ENCODE measurements at regions not wholly inside any gene's neighbourhood (a gene's known extent, or its start where the extent isn't known, plus 50 kb on each side); places are given as distances from the start of the nearest gene placed in this dataset.

DNA sequence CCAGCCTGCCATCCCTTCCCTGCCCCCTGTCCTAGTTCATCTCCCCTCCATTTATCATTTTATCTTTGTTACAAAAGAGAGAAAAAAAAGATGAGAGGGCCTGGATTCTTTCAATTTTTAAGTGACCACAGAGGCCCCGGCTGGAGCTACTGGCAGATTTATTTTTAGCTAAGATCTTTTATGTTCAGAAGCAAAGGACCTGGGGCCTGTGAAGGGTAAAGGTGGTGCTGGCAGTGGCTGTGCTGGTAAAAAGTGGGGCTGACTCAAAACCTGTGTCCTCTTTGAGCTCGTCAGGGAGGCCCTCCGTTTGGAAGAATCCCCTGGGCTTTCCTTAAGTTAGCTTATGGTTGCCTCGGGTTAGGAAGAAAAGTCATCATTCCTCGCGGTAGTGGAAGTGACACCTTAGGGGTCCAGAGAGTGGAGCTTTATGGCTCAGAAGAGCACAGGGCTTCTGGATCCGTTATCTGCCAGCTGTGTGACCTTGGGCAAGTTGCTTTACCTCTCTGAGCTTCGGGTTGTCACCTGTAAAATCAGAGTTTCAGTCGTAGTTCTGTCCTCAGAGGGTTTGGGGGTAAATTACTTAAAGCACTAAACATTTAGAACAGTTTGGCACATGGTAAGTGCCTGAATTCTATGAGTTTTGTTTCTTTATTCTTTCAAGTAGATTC is 923.8 kb upstream of the EEF2KMT start:
- DNase-seq = no peak

- DNase-seq = no peak
These were observed 922.8 kb upstream of the EEF2KMT start for GRCh38 chr16:6020162-6020985.

GRCh38 chr16:6019490-6019991 is 921.9 kb upstream of the EEF2KMT start:
- no peak for DNase-seq

- DNase-seq = no peak
These were observed 921.4 kb upstream of the EEF2KMT start for GRCh38 chr16:6018848-6019489.

DNA sequence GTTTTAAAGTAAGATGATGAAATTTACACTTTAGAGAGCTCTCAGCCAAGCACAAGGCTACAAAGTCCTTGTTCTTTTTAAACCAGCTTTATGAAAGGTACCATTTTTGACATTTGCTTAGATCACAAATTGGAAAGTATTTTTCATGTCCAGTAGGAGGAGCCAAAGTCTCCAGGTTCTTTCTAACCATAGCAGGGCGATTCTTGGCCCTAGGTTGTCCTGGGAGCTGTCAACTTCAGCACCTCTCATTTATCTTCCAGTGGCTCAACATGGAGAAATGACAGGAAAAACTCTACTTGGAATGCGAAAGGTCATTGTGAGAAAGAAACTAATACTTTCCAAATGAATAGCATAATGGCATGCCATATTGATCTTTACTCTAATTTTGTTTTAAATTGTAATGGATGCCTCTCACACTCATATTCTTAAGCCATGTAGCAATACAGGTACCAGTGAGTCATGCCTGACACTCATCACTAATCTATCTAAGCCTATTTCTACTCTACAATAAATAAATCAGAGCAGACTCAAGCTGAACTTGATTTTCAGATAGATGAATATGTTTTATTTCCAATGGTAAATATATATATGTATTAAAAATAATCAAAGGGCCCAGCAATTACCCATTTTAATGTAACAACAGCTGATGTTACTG is 919.1 kb upstream of the EEF2KMT start:
- DNase-seq = no peak

DNA sequence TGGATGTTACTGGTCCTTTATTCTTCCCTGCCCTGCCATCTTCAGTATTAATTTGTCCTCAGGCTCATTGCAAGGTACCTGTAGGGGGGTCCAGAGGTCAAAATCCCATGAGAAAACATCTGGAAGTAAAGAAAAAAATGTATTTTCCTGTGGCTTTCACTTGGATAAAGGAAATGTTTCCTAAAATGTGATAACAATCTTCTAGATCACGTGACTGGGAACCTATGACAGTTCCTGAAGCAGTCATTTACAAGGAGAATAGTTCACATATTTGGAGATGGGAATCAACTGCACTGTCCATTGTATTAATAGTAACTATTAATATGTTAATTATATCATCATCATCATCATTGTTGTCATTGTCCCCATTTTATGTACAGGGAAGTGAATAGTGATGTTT is 915.1 kb upstream of the EEF2KMT start:
- DNase-seq = no peak

DNA sequence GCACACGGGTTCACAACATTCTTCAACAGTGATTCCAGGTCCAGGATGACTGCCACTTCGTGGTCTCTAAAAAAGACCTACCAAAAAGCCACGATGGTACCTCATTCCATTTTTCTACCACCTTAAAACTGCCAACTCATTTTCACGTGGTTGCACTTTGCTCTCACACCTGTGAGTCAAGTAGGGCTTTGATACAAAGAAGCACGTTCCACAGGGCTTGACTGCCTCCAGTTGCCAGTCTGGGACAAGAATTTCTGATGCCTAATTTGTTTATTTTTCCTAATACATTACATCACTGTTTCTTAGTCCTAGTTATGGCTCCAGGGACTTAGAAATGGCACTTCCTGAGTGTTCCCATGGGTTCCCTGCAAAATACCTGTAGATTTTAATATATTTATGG is 911.6 kb upstream of the EEF2KMT start:
- DNase-seq = no peak

DNA sequence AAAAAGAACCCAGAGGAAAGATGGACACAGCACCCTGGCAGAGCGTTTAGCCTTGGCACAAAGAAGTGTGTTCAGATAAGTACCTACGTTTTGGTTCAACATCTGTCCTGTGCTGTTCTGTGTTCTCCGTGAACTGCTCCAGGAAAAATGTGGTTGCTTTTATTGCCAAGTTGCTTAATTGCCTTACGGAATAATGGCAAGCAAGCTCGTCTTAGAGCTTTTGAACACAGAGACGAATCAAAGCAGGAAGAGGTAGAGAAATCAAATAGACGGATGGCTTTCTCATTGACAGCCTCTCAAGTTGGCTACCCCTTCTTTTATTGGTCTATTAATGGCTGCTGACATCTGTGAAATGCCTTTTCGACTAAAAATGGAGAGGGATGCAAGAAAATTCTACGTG is 911.1 kb upstream of the EEF2KMT start:
- DNase-seq = no peak

GRCh38 chr16:5993356-5993755 is 895.8 kb upstream of the EEF2KMT start:
- no peak for DNase-seq

DNA sequence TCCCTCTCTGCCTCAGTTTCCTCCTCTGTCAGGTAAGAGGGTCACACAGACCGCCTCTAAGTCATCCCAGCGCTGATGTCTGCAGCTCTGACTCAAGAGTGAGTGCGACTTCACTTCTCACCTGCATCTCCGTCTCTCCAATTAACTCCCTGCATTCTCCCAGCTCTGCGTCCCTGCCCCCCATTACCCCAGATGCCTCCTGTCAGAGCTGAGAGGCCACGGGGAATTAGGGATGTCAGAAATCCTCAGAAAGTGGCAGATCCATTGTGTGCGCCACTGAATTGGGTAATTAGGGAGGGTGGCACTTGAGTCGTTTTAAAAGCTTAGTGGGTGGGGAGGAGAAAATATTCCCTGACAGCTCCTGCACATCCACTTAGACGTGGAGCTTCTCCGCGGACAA is 885.4 kb upstream of the EEF2KMT start:
- no peak for DNase-seq

DNA sequence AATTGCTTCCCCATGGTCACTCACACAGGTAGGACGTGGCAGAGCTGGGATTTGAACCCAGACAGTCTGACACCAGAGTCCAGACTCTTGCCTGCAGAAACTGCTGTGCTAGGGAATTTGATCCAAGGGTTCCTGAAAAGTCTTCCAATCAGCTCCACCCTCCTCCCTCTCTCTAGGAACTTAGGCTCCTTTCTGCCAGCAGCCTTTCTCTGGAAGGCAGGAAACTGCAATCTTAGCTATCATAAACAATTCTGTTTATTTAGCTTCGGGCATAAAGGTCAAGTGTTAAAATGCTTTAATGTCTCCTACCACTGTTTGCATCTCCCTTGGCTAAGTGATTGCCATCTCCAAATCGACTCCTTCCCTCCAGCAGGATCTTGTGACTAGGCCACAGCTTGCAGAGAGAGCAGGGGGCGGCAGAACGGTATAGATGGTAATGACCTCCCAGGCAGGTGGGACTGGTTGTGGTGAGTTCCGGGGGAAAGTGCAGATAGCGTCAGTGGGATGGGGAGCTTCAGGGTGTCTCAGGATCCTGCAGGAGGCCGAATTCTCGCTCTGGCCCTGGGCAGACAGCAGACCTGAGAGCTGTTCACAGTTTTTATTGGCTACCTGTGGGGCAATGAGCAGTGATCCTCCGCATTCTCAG is 882.4 kb upstream of the EEF2KMT start:
- no peak for DNase-seq

DNA sequence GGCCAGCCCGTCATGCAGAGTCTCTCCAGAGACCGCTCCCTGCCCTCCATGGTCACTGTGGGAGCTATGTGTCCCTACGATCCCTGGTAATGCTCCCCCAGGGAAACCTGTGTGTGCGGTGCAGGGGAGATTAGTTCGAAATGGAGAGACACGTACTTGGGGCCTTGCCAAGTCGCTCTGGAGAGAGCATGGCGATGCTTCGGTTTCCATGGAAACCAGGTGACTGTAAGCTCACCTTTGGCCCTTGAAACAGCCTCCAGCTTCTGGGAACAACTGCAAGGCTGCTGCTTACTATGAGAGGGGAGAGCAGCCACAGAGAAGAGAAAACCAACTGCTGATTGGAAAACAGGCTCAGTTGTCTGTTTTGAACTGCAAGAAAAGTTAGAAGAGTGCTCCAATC is 879.7 kb upstream of the EEF2KMT start:
- DNase-seq = no peak

DNA sequence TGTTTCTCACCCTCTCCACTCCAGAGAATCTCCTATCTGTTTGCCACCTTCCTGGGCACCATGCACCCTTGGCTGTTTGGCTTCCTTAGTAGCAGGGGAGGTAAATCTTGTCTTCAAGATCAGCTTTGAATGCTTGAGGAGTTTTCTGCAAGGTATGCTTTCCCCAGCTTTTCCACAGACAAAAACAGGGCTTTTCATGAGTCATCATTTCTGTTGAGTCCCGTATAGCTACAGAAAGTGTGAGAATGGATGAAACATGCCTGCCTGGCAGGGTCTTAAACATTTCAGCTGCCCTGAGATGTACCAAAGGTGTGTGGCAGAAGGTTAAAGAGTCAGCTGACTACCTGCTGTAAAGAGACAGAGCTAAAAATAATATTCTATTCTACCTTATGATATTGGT is 875.2 kb upstream of the EEF2KMT start:
- DNase-seq = no peak

GRCh38 chr16:5971924-5972323 is 874.3 kb upstream of the EEF2KMT start:
- no peak for DNase-seq

DNA sequence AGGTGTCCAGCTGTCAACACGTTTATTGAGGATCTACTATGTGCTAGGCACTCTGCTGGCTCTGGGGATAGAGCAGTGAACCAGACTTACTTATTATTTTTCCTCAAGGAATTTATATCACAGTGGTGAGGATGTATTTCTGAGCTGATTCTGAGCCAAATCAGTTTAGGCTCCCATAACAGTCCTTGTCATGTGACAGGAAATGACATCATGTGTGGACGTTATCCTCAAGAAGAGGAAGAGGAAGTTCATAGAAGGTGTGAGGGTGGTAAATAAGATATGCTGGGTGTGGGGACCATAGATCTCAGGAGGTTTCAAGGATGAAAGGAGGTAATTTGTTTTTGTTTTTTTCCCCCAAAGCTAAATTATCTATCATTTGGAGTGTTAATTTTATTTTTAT is 873.5 kb upstream of the EEF2KMT start:
- DNase-seq = no peak

GRCh38 chr16:5966004-5966403 is 868.4 kb upstream of the EEF2KMT start:
- DNase-seq = no peak

- DNase-seq = no peak
These were observed 867.7 kb upstream of the EEF2KMT start for GRCh38 chr16:5965321-5965720.

DNA sequence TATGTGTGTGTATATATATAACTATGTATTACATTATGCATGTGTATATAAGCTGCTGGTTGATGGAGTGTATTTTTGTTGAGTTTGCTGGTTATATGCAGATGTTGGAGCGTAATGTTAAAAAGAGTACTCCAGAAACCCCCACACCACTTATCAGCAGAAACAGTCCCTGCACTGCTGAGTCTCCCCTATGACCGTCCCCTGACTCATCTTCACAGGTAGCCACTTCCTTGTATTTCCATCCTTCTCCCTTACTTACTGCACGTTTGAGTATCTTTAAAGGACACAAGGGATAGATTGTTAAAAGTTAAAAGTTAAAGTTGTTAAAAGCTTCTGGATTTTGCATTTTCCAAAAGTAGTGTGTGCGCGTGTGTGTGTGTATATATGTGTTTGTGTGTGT is 853.9 kb upstream of the EEF2KMT start:
- DNase-seq = no peak

- DNase-seq = no peak
These were observed 847.4 kb upstream of the EEF2KMT start for GRCh38 chr16:5944971-5945370.

GRCh38 chr16:5938607-5939006 is 841.0 kb upstream of the EEF2KMT start:
- no peak for DNase-seq

GRCh38 chr16:5932906-5933305 is 835.3 kb upstream of the EEF2KMT start:
- no peak for DNase-seq

DNA sequence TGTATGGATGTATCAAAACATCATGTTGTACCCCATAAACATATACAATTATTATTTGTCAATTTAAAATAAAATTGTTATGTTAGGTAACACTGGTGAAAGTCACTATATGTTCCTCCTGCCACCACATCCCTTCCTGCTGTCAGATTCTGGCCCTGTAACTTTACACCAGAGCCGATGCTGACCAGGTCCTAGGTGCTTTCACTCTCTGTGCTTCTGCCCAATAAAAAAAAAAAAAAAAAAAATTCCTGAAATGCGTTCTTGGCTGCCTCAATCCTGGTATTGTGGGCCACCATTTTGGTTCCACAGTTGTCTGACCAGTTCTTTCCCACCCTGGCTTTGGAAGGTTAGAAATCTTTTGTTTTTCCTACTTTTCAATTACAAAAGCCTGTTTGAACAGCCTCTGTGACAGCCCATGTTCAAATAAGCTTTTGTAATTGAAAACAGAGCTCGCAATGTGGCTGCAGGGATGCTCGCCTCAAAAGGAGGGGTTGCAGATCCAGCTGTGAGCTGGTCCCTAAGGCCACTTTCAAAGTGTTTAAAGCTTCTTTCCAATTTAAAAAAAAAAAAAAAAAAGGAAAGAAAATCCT is 831.0 kb upstream of the EEF2KMT start:
- DNase-seq = no peak

DNA sequence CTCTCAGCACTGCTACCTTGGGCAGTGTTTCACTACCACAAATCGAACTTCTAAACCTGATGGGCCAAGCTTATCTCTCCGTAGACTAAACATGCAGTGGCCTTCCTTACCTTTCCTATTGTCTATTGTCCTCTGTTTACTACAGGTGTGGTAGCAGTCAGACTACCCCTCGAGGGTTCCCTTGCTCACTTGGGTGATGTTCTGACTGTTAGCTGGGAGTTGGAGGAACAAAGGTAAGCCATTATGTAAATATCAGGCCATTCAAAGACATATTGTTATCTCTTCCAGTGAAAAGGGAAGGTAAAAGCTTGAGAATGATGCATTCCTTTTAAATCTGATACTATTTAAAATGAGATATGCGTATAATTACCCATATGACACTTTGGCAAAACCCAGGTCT is 828.3 kb upstream of the EEF2KMT start:
- DNase-seq = no peak

Data from activated gamma-delta T cell treated with Interleukin-2 at 50 U/mL for 16 hours (primary cell).